Neural progenitor cell (in vitro differentiated cells): ENCODE measurements at regions not wholly inside any gene's neighbourhood (a gene's known extent, or its start where the extent isn't known, plus 50 kb on each side); places are given as distances from the start of the nearest gene placed in this dataset.

Experiments
- EZH2 ChIP-seq: fragments of 200-600 bp; sonication (generic); IDR thresholded peaks from 2 replicates; pipeline ENCODE4 v1.6.1; 2017; ENCODE audit warnings: antibody characterized with exemption, mild to moderate bottlenecking, moderate library complexity
- EZH2phosphoT487 ChIP-seq: fragments of 200-600 bp; sonication (generic); IDR thresholded peaks from 2 replicates; pipeline ENCODE4 v1.6.1; 2017; ENCODE audit warnings: antibody characterized with exemption
- TF ChIP-seq, protein P1 (sequence below): fragments of 200-600 bp; sonication (generic); IDR thresholded peaks from 2 replicates; pipeline ENCODE4 v1.5.1; 2017; ENCODE audit warnings: antibody characterized with exemption, mild to moderate bottlenecking

DNA sequence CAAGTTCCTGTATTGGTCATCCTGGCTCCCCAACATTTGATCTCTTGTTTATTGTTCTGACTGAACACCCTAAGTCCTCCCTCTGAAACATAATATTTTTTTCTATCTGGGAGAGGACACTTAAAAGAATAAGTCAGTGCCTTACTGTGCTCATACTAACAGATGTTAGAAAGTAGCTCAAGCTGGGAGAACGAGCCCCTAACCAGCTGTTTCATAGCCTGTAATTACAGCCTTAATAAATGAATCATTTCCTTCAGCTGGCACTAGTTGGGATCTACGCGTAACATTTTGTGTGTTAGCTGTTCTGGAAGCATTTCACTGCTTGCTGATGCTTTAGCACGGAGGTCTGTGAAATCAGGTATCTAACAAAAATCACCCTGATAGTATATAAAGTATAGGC lies 345.9 kb upstream of the RIOK2 start:
- TF ChIP-seq, protein P1, sequence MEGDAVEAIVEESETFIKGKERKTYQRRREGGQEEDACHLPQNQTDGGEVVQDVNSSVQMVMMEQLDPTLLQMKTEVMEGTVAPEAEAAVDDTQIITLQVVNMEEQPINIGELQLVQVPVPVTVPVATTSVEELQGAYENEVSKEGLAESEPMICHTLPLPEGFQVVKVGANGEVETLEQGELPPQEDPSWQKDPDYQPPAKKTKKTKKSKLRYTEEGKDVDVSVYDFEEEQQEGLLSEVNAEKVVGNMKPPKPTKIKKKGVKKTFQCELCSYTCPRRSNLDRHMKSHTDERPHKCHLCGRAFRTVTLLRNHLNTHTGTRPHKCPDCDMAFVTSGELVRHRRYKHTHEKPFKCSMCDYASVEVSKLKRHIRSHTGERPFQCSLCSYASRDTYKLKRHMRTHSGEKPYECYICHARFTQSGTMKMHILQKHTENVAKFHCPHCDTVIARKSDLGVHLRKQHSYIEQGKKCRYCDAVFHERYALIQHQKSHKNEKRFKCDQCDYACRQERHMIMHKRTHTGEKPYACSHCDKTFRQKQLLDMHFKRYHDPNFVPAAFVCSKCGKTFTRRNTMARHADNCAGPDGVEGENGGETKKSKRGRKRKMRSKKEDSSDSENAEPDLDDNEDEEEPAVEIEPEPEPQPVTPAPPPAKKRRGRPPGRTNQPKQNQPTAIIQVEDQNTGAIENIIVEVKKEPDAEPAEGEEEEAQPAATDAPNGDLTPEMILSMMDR = no peak
- no peak for TF ChIP-seq EZH2phosphoT487
- TF ChIP-seq EZH2 = no peak
